IMR-90 (cell line): ENCODE measurements at regions not wholly inside any gene's neighbourhood (a gene's known extent, or its start where the extent isn't known, plus 50 kb on each side); places are given as distances from the start of the nearest gene placed in this dataset.

ENCODE experiments used
- ATAC-seq: fragments of 200-7000 bp; cut with Tn5 transposase; 2 replicates; pipeline ENCODE4 v1.9.1; 2020; ENCODE audit warnings: low read depth, mild to moderate bottlenecking, moderate library complexity
- BruUV-seq: library from RNA; stranded (reverse); fragments of 400-500 nt; replicated peaks from 2 replicates; lab custom pipeline; 2021; lab: Mats Ljungman, UMichigan
- CTCF ChIA-PET: fragments of 300-600 bp; formaldehyde crosslinking; extraction: SDS; loops from one replicate; lab custom pipeline; 2021; ENCODE audit warnings: antibody characterized with exemption; lab: Yijun Ruan, JAX
- POLR2A ChIA-PET: fragments of 300-600 bp; sonication (Branson Sonifier 250); formaldehyde crosslinking; loops from one replicate; lab custom pipeline; 2022; ENCODE audit warnings: antibody characterized with exemption; ENCODE audit not compliant: unreplicated experiment; lab: Charles Lee
- DNase-seq: peaks from one replicate; pipeline ENCODE4 v3.0.0; 2013
- H2AFZ ChIP-seq: replicated peaks from 2 replicates; pipeline ENCODE3; 2013; ENCODE audit warnings: low read length, mild to moderate bottlenecking; ENCODE audit not compliant: poor library complexity
- H2AK5ac ChIP-seq: 2 replicates; pipeline ENCODE4 v1.6.1; 2013; ENCODE audit warnings: low read depth, low read length, inconsistent platforms
- H2AK9ac ChIP-seq: replicated peaks from 2 replicates; pipeline ENCODE3; 2013; ENCODE audit warnings: mild to moderate bottlenecking, low read depth, low read length, moderate library complexity; ENCODE audit not compliant: poor library complexity
- H2BK120ac ChIP-seq: 2 replicates; pipeline ENCODE4 v1.6.1; 2013; ENCODE audit warnings: low read depth, low read length, inconsistent platforms
- H2BK15ac ChIP-seq: 3 replicates; pipeline ENCODE4 v1.6.1; 2013; ENCODE audit warnings: low read depth, low read length, inconsistent platforms
- H2BK20ac ChIP-seq: 2 replicates; pipeline ENCODE4 v1.6.1; 2013; ENCODE audit warnings: low read depth, mild to moderate bottlenecking, inconsistent platforms, low read length, moderate library complexity
- H2BK5ac ChIP-seq: 2 replicates; pipeline ENCODE4 v1.6.1; 2013; ENCODE audit warnings: mild to moderate bottlenecking, low read depth, low read length, inconsistent platforms; ENCODE audit not compliant: poor library complexity, severe bottlenecking
- H3K14ac ChIP-seq: replicated peaks from 2 replicates; pipeline ENCODE4 v1.6.1; 2013; ENCODE audit warnings: low read depth, low read length, inconsistent platforms
- H3K18ac ChIP-seq: 2 replicates; pipeline ENCODE4 v1.6.1; 2013; ENCODE audit warnings: low read depth, low read length, control low read depth
- H3K23ac ChIP-seq: 2 replicates; pipeline ENCODE4 v1.6.1; 2013; ENCODE audit warnings: low read depth, low read length, inconsistent platforms
- H3K27ac ChIP-seq: 2 replicates; pipeline ENCODE4 v1.5.1; 2013; ENCODE audit warnings: mild to moderate bottlenecking, control low read depth, low read length; ENCODE audit not compliant: insufficient read depth
- H3K27me3 ChIP-seq: 2 replicates; pipeline ENCODE4 v1.6.1; 2013; ENCODE audit warnings: low read length; ENCODE audit not compliant: control insufficient read depth, insufficient read depth
- H3K36me3 ChIP-seq: 2 replicates; pipeline ENCODE4 v1.6.1; 2013; ENCODE audit warnings: low read length, mixed read lengths; ENCODE audit not compliant: control insufficient read depth, insufficient read depth
- H3K4ac ChIP-seq: 2 replicates; pipeline ENCODE4 v1.6.1; 2013; ENCODE audit warnings: low read depth, low read length, inconsistent platforms
- H3K4me1 ChIP-seq: 2 replicates; pipeline ENCODE4 v1.6.1; 2013; ENCODE audit warnings: low read length, mixed read lengths; ENCODE audit not compliant: control insufficient read depth, insufficient read depth
- H3K4me2 ChIP-seq: 2 replicates; pipeline ENCODE4 v1.6.1; 2013; ENCODE audit warnings: low read depth, mild to moderate bottlenecking, control low read depth, low read length, moderate library complexity
- H3K4me3 ChIP-seq: 2 replicates; pipeline ENCODE4 v1.5.1; 2013; ENCODE audit warnings: low read depth, mild to moderate bottlenecking, control low read depth, low read length, moderate library complexity; ENCODE audit not compliant: insufficient read depth
- H3K56ac ChIP-seq: 2 replicates; pipeline ENCODE4 v1.6.1; 2013; ENCODE audit warnings: low read length, inconsistent platforms; ENCODE audit not compliant: insufficient read depth; ENCODE audit errors: extremely low read depth
- H3K79me1 ChIP-seq, 2 experiments: 2 replicates each; pipeline ENCODE4 v1.6.1; 2013; ENCODE audit warnings: low read length in 2 of 2, inconsistent platforms in 1 of 2, low read depth in 1 of 2
- H3K9ac ChIP-seq: 2 replicates; pipeline ENCODE4 v1.6.1; 2013; ENCODE audit warnings: low read depth, low read length, control low read depth
- H3K9me1 ChIP-seq: 2 replicates; pipeline ENCODE4 v1.6.1; 2013; ENCODE audit warnings: low read length, inconsistent platforms; ENCODE audit not compliant: insufficient read depth
- H3K9me3 ChIP-seq: 2 replicates; pipeline ENCODE4 v1.6.1; 2013; ENCODE audit warnings: low read length; ENCODE audit not compliant: control insufficient read depth, insufficient read depth
- H4K20me1 ChIP-seq: 2 replicates; pipeline ENCODE4 v1.6.1; 2013; ENCODE audit warnings: low read length, inconsistent platforms; ENCODE audit not compliant: insufficient read depth
- H4K5ac ChIP-seq: 2 replicates; pipeline ENCODE4 v1.6.1; 2013; ENCODE audit warnings: mild to moderate bottlenecking, low read depth, low read length, control low read depth
- H4K8ac ChIP-seq, 2 experiments: 2 replicates each; pipeline ENCODE4 v1.6.1; 2013; ENCODE audit warnings: low read depth in 2 of 2, low read length in 2 of 2, control low read depth in 1 of 2, inconsistent platforms in 1 of 2
- H4K91ac ChIP-seq: 2 replicates; pipeline ENCODE4 v1.6.1; 2013; ENCODE audit warnings: low read depth, low read length, inconsistent platforms; ENCODE audit not compliant: insufficient read depth
- CEBPB ChIP-seq: IDR thresholded peaks from 2 replicates; pipeline ENCODE4 v1.6.1; 2012; ENCODE audit warnings: low read depth, low read length, improper control_type of control experiment
- WGBS, 2 experiments: methylation state at CpG; one replicate each; pipeline versions ENCODE4 v1.1.5 to v1.1.7; 2013; ENCODE audit warnings: missing lambda C conversion rate in 2 of 2; ENCODE audit not compliant: insufficient read length in 1 of 2; ENCODE audit errors: extremely low coverage in 2 of 2; 5-methylcytosine and 5-hydroxymethylcytosine counted together
- dilution Hi-C: fragments of 300-500 bp; cut with HindIII; formaldehyde crosslinking; loops from one replicate; pipeline ENCODE4 v1.14.3; 2018; ENCODE audit warnings: low sequenced_read_pairs; ENCODE audit not compliant: unreplicated experiment
- in situ Hi-C: fragments of 300-500 bp; cut with MboI; formaldehyde crosslinking; loops from 3 replicates; pipeline ENCODE4 v1.14.3; 2019; ENCODE audit warnings: low sequenced_read_pairs, inconsistent platforms, mixed read lengths
- intact Hi-C: fragments of 100-400 bp; cut with micrococcal nuclease; formaldehyde crosslinking; loops from 2 replicates; pipeline ENCODE4 v1.10.0; 2022
- TF ChIP-seq, protein P1 (sequence below): fragments of 150-350 bp; IDR thresholded peaks from 2 replicates; pipeline ENCODE4 v1.6.1; 2017; ENCODE audit warnings: mild to moderate bottlenecking, antibody characterized with exemption, low read length, low read depth

DNA sequence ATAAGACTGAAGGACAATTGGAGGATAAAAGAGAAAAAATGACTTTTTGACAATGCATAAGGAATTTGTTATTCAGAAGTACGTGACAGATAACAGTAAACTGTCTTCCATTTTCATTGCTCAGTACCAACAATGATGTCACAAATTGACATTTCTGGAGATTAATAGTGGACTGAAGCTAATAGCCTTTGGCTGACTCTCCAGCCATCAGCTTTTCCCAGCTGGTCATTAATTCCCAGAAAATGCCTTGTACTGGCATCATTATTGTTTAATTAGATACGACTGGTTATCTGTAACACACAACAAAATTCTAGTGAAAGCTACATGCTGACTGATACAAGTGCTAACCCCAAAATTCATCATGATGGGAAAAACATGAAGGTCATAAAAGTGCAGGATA lies 147.9 kb upstream of the FGF13 start:
- no CpG with 5 or more reads among the region's 2 CpGs for WGBS, 2 experiments
- no peak overlapping the region for H3K9ac ChIP-seq
- no TSS peak for BruUV-seq
- in situ Hi-C loops (no loop called here), intact Hi-C loops (no loop called here), dilution Hi-C loops (no loop called here)
- H4K20me1 ChIP-seq, result no peaks in the 10 kb centered on the region
- H3K23ac ChIP-seq, result no peak overlapping the region
- H3K79me1 ChIP-seq, result no peaks in the 10 kb centered on the region
- H3K36me3 ChIP-seq, result no peaks in the 10 kb centered on the region
- H2AK5ac ChIP-seq, result no peak overlapping the region
- H4K91ac ChIP-seq, result no peak overlapping the region
- H4K5ac ChIP-seq, result no peak overlapping the region
- no peak overlapping the region for H4K8ac ChIP-seq
- H3K4ac ChIP-seq, result no peak overlapping the region
- DNase-seq, result no peak
- no peak overlapping the region for H3K14ac ChIP-seq
- H2AFZ ChIP-seq, result no peak overlapping the region
- no peak overlapping the region for H2BK20ac ChIP-seq
- no peak overlapping the region for H3K27ac ChIP-seq
- H3K4me3 ChIP-seq, result no peak overlapping the region
- no peak overlapping the region for H3K56ac ChIP-seq
- H3K18ac ChIP-seq, result no peak overlapping the region
- ATAC-seq, result no peak
- no peaks in the 10 kb centered on the region for H3K27me3 ChIP-seq
- TF ChIP-seq CEBPB, result no peak
- TF ChIP-seq, protein P1, sequence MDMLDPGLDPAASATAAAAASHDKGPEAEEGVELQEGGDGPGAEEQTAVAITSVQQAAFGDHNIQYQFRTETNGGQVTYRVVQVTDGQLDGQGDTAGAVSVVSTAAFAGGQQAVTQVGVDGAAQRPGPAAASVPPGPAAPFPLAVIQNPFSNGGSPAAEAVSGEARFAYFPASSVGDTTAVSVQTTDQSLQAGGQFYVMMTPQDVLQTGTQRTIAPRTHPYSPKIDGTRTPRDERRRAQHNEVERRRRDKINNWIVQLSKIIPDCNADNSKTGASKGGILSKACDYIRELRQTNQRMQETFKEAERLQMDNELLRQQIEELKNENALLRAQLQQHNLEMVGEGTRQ, result no peak
- H3K4me2 ChIP-seq, result no peak overlapping the region
- H3K9me1 ChIP-seq, result no peaks in the 10 kb centered on the region
- ChIA-PET CTCF (no interaction called here), POLR2A (no interaction called here)
- no peak overlapping the region for H2BK5ac ChIP-seq
- no peaks in the 10 kb centered on the region for H3K4me1 ChIP-seq
- no peaks in the 10 kb centered on the region for H3K9me3 ChIP-seq
- H2BK15ac ChIP-seq, result no peak overlapping the region
- H2AK9ac ChIP-seq, result no peak overlapping the region
- H2BK120ac ChIP-seq, result no peak overlapping the region
